SW 1271 (cell line): ENCODE measurements at regions not wholly inside any gene's neighbourhood (a gene's known extent, or its start where the extent isn't known, plus 50 kb on each side); places are given as distances from the start of the nearest gene placed in this dataset.
A peak's percentile ranks its signal among the peaks of the same experiment; 100 is the strongest.
"Not testable (repeated sequence)": the region's sequence is repeated elsewhere in the genome, so short reads cannot be mapped to it uniquely, and the experiment has no call there.

Experiments
- DNase-seq, 2 experiments: peaks; one replicate each; lab custom pipeline; 2025; lab: John Stamatoyannopoulos, UW

- DNase-seq, result no peak
Measured at GRCh38 chr6:4655196-4656025, 120.8 kb upstream of the CDYL start.

DNA sequence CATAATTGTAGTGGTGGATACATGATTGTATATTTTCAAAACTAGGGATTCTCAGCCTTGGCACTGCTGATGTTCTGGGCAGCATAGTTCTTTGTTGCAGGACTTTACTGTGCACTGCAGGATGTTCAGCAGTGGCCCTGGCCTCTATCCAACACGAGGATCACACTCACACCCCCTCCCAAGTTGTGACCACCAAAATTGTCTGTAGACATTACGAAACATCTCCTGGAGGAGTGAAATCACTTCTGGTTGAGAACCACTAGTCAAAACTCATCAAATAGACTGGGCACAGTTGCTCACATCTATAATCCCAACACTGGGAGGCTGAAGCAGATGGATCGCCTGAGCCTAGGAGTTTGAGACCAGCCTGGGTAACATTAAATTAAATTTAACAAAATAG is 123.1 kb upstream of the CDYL start:
- no peak for DNase-seq

DNA sequence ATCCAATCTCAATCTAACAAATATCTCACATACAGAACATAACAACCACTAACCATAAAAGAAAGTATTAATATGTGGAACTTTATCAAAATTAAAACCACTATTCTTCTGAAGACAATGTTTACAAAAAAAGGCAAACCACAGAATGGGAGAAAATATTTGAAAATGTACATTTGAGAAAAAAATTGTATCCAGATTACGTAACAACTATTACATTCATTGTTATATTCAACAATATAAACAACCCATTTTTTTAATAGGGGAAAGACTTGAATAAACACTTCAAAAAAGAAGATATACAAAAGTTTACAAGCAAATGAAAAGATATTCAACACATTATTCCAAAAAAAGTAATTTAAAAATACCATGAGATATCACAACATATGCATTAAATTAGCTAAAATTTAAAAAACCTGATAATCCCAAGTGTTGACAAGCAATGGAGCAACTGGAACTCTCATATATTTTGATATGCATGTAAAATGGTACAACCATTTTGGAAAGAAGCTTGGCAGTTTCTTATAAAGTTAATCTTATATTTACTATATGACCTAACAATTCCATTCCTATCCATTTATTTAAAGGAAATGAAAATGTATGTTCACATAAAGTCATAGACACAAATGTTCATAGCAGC is 124.3 kb upstream of the CDYL start:
- DNase-seq, result no peak

- no peak for DNase-seq
Measured at GRCh38 chr6:4649728-4650127, 126.5 kb upstream of the CDYL start.

- DNase-seq, result peak in 1 of 2 experiments; percentile 23
Measured at GRCh38 chr6:4647414-4648365, 128.5 kb upstream of the CDYL start.

DNA sequence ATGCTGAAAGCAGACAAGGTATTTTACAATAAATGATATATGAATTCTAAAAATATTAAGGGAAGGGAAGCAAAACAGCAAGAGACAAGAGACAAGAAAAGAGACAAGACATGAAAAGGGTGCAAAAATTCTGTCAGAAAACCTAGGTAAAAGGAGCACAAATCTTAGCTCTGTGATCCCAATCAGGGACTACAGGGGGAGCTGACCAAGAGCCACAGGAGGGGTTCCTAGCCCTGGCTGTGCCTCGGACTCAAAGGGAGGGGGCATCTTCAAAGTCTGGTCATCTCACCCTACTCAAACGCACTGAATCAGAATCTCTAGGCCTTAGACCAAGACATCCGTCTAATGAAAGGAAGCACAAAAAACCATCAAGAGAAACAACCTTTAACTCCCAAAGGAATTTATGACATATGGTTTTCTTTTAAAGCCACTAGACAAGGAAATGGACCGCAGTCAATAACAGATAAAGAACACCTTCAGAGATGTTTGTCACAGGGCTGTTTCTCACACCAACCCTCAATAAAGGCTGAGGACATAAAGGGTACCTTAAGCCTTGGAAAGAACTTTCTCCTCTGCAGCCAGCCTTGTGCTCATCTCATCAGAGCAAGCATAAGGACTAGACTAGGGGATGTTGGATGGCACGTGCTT is 130.4 kb upstream of the CDYL start:
- no peak for DNase-seq

DNA sequence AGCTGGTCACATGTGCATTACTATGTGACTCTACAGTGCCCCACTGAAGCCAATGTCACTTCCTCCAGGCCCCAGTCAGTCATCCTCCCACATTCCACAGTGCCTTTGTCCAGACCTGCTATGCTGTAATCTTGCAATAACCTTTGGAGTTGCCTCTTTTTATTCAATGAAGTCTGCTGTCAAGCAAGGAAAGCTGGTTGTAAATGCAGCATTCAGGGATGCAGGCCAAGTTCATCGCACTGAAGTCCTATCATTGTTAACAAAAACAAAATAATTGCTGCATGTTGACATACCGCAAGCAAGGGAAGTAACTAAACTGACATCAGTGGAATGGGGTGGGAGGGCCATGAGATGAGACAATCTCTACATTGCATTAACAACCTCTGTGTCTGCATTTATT is 131.2 kb upstream of the CDYL start:
- no peak for DNase-seq

- DNase-seq, result no peak
Measured at GRCh38 chr6:4641461-4641860, 134.7 kb upstream of the CDYL start.

DNA sequence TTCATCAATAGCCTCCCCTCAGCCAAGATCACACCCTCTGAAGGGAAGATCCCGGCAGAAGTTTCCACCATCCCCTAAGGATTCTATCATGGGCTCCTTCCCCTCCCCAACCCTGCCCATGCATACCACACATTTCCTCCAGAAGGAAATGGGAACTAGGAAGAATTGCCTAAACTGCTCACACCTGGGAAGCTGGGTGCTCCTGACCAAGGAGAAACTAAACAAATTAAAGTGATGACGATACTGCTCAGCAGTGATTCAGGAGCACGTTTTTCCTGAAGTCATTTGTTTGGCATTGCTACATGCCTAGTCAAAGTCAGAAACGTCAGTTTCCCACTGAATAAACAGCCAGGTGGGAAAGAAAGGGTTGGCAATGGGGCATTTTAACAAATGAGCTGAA is 136.1 kb upstream of the CDYL start:
- no peak for DNase-seq

DNA sequence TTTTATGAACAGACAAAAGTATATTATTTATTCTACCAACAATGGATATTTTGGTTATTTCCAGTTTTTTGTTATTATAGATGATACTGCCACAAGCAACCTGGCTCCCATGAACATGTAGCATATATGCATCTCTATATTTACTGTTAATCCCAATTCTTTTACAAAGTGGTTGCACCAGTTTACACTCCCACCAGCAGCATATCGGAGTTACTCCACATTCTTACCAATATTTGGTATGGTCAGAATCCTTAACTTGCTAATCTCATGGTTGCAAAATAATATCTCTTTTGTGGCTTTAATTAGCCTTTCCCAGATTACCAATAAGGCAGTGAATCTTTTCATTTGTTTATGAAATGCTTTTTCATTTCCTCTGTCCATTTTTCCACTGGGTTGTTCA is 137.6 kb upstream of the CDYL start:
- no peak for DNase-seq

GRCh38 chr6:4637691-4638433 is 138.3 kb upstream of the CDYL start:
- DNase-seq, result no peak

DNA sequence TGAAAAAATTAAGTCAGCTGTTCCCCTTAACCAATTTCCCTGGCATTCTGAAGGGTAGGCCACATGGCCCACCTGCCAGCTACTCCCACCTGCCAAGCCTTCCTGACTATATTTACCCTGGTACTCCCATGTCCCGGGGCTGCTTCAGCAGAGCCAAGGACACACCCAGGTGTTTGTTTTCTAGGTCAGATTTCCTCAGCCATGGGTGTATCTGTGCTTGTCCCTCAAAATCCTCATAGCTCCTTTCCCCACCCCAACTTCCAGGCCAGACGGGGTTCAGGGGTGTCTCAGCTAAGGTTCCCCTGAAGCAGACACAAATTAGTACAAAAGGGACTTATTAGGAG is 139.4 kb upstream of the CDYL start:
- no peak for DNase-seq

DNA sequence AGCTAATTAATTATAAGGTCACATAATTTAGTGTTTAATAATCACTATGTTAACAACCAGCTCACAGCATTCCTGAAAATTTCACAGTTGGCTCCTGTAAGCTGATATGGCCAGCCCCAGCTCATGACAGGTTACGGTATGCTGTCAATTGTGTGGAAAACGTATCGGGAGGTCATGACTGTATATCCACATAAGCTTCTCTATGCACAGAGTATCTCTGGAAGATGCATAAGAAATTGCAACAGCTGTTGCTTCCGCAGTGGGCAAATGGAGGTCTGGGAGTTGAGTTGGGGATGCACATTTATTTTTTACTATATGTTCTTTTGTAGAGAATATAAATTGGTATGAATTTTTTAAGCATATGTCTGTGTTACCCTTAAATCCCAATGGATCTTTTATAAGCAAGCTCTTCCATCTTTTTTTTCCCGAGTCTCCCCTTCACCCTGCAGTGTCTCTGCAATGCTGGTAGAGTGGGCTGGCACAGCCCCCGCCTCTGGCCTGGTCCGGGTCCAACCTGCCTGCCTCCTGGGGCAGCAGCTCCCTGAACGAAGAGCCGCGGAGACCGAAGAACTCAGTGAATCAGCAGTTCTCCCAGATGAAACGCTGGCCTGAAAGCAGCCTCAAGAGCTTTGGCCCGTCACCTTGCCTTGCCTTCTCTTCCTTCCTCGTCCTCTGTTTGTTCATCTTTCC is 139.9 kb upstream of the CDYL start:
- DNase-seq, result no peak

- no peak for DNase-seq
Measured at GRCh38 chr6:4635666-4636065, 140.5 kb upstream of the CDYL start.

- no peak for DNase-seq
Measured at GRCh38 chr6:4632421-4632820, 143.8 kb upstream of the CDYL start.

DNA sequence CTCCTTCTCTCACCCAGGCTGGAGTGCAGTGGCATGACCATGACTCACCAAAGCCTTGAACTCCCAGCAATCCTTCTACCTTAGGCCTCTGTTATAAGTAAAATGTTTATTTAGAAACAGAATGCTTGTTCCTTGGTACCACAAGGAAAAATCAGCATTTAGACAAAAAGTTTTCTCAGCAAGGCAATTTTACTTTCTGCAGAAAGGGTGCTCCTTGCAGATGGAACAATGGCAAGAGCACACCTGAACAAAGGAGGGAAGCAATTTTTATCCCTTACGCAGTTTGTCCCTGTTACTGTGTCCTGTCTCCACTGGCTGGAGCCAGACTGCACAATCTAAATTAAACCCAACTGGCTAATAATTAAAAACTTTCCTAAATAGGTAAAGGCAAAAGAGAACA is 146.4 kb upstream of the CDYL start:
- DNase-seq, result not testable (repeated sequence)

- no peak for DNase-seq
Measured at GRCh38 chr6:4625557-4625956, 150.6 kb upstream of the CDYL start.

DNA sequence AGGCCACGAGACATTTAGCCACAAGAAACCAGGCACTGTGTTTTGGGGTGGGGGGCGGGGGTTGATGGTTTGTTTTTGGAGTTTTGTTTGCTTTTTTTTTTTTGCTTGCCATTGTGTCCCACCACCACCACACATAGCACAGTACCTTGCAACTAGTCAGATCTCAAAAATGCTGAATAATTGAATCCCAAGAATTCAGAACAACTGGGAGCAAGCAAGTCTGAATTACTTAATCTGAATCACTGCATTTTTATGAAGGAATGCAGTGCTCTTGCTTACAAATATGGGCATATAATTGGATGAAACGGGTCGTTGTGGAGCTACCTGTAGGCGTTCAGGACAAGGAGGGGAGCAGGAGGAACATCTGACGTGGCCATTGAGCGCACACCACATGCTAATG is 151.5 kb upstream of the CDYL start:
- DNase-seq, result no peak

- no peak for DNase-seq
Measured at GRCh38 chr6:4620284-4621151, 155.7 kb upstream of the CDYL start.

DNA sequence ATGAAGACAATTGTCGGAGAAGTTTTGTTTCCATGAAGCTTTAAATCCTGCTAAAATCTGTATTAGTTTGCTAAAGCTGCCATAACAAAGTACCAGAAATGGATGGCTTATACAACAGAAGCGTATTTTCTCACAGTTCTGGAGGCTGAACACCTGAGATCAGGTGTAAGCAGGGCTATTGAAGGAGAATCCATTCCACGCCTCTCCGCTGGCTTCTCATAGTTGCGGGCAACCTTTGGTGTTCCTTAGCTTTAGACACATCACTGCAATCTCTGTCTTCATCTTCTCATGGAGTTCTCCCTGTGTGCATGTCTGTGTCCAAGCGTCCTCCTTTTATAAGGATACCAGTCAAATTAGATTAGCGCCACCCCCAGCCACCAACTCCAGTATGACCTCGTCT is 159.9 kb upstream of the CDYL start:
- no peak for DNase-seq
